ENCODE measurements at regions not wholly inside any gene's neighbourhood (a gene's known extent, or its start where the extent isn't known, plus 50 kb on each side); places are given as distances from the start of the nearest gene placed in this dataset.

- H3K9ac ChIP-seq = no peak overlapping the region
- no peaks in the 10 kb centered on the region for H3K27me3 ChIP-seq (ENCODE audit: insufficient read depth)
- no peaks in the 10 kb centered on the region for H3K36me3 ChIP-seq (replicated peaks in 1 of 2; ENCODE audit: control insufficient read depth in 1 of 2, insufficient read depth in 2 of 2, low read length in 1 of 2)
- ChIA-PET CTCF (no interaction called here), POLR2A (no interaction called here)
- DNase-seq = no peak
- no peaks in the 10 kb centered on the region for H3F3A ChIP-seq (replicated peaks; ENCODE audit: insufficient read depth)
- H4K20me1 ChIP-seq (ENCODE audit: insufficient read depth) = no peaks in the 10 kb centered on the region
- H2AFZ ChIP-seq (ENCODE audit: low read depth) = no peak overlapping the region
- H3K9me2 ChIP-seq = no peaks in the 10 kb centered on the region
- H3K4me3 ChIP-seq (ENCODE audit: low read depth in 2 of 2, low read length in 1 of 2) = no peak overlapping the region
- 27% methylated on average over 2 of the region's 2 CpGs for WGBS (ENCODE audit: low lambda C conversion rate)
- no peaks in the 10 kb centered on the region for H3K9me3 ChIP-seq
- H3K27ac ChIP-seq (ENCODE audit: low read depth in 2 of 2, low read length in 1 of 2) = no peak overlapping the region
- H3K4me2 ChIP-seq = no peak overlapping the region
- H3K79me2 ChIP-seq (ENCODE audit: insufficient read depth) = no peaks in the 10 kb centered on the region
- no peak for TF ChIP-seq TEAD4 (IDR thresholded peaks at IDR 0.05; ENCODE audit: borderline replicate concordance, insufficient read depth)
- no peak for TF ChIP-seq RXRA (IDR thresholded peaks at IDR 0.05; ENCODE audit: borderline replicate concordance, low read depth)
- no peak for TF ChIP-seq MEF2A (IDR thresholded peaks at IDR 0.05; ENCODE audit: borderline replicate concordance, low read depth)
- TF ChIP-seq, protein P1, sequence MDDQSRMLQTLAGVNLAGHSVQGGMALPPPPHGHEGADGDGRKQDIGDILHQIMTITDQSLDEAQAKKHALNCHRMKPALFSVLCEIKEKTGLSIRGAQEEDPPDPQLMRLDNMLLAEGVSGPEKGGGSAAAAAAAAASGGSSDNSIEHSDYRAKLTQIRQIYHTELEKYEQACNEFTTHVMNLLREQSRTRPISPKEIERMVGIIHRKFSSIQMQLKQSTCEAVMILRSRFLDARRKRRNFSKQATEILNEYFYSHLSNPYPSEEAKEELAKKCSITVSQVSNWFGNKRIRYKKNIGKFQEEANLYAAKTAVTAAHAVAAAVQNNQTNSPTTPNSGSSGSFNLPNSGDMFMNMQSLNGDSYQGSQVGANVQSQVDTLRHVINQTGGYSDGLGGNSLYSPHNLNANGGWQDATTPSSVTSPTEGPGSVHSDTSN (IDR thresholded peaks at IDR 0.05) = no peak
- no peak for TF ChIP-seq YY1 (IDR thresholded peaks at IDR 0.05; ENCODE audit: low read depth)
- TF ChIP-seq RFX5 (IDR thresholded peaks at IDR 0.05; ENCODE audit: low read length) = no peak
- TF ChIP-seq JUND (IDR thresholded peaks at IDR 0.05) = no peak
- TF ChIP-seq GABPA (IDR thresholded peaks at IDR 0.05; ENCODE audit: low read depth) = no peak
- no peaks in the 10 kb centered on the region for H3K4me1 ChIP-seq (ENCODE audit: control insufficient read depth in 1 of 2, insufficient read depth in 2 of 2, low read depth in 1 of 2, low read length in 1 of 2)
Observed at GRCh38 chr14:41277450-41277849, 329.2 kb upstream of the LRFN5 start.

DNA sequence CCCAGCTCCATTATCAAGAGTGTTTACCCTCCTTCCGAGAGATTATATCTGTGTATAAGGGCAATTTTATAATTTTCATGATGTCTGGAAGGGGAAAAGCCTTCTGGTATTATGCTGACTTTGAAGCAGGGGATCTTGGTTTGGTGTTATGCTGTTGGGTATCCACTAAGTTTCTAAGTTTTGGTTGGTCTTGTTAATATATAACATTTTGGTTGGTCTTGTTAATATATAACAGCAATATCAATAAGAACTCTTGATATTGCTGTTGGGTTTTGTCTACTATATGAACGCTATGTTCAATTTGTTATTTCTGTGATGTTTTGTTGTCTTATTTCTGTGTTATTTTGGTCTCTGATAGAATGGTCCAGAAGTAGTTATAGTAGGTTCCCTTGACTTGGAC, 349.2 kb upstream of the LRFN5 start:
- no peak overlapping the region for H3K27ac ChIP-seq (ENCODE audit: low read depth in 2 of 2, low read length in 1 of 2)
- no peak for TF ChIP-seq TCF12 (IDR thresholded peaks at IDR 0.05)
- TF ChIP-seq POLR2AphosphoS5 (IDR thresholded peaks at IDR 0.05; ENCODE audit: low read depth, low read length) = no peak
- TF ChIP-seq, protein P2, sequence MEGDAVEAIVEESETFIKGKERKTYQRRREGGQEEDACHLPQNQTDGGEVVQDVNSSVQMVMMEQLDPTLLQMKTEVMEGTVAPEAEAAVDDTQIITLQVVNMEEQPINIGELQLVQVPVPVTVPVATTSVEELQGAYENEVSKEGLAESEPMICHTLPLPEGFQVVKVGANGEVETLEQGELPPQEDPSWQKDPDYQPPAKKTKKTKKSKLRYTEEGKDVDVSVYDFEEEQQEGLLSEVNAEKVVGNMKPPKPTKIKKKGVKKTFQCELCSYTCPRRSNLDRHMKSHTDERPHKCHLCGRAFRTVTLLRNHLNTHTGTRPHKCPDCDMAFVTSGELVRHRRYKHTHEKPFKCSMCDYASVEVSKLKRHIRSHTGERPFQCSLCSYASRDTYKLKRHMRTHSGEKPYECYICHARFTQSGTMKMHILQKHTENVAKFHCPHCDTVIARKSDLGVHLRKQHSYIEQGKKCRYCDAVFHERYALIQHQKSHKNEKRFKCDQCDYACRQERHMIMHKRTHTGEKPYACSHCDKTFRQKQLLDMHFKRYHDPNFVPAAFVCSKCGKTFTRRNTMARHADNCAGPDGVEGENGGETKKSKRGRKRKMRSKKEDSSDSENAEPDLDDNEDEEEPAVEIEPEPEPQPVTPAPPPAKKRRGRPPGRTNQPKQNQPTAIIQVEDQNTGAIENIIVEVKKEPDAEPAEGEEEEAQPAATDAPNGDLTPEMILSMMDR (IDR thresholded peaks at IDR 0.05) = no peak
- no peak for TF ChIP-seq FOXJ3 (CRISPR knock-in tag; IDR thresholded peaks at IDR 0.05)
- no peaks in the 10 kb centered on the region for H3K4me1 ChIP-seq (ENCODE audit: control insufficient read depth in 1 of 2, insufficient read depth in 2 of 2, low read depth in 1 of 2, low read length in 1 of 2)
- no peak overlapping the region for H3K4me2 ChIP-seq
- no peaks in the 10 kb centered on the region for H3K9me2 ChIP-seq
- WGBS (ENCODE audit: low lambda C conversion rate) = 70% methylated on average over 2 of the region's 2 CpGs
- ChIA-PET POLR2A (no interaction called here), CTCF (no interaction called here)
- H3K4me3 ChIP-seq (ENCODE audit: low read depth in 2 of 2, low read length in 1 of 2) = no peak overlapping the region
- DNase-seq = no peak
- no peaks in the 10 kb centered on the region for H3K36me3 ChIP-seq (replicated peaks in 1 of 2; ENCODE audit: control insufficient read depth in 1 of 2, insufficient read depth in 2 of 2, low read length in 1 of 2)
- H3K27me3 ChIP-seq (ENCODE audit: insufficient read depth) = no peaks in the 10 kb centered on the region
- no peaks in the 10 kb centered on the region for H3F3A ChIP-seq (replicated peaks; ENCODE audit: insufficient read depth)
- no peaks in the 10 kb centered on the region for H4K20me1 ChIP-seq (ENCODE audit: insufficient read depth)
- no peak overlapping the region for H3K9ac ChIP-seq
- no peaks in the 10 kb centered on the region for H3K9me3 ChIP-seq
- no peak overlapping the region for H2AFZ ChIP-seq (ENCODE audit: low read depth)
- no peaks in the 10 kb centered on the region for H3K79me2 ChIP-seq (ENCODE audit: insufficient read depth)

GRCh38 chr14:41235466-41235865, 371.2 kb upstream of the LRFN5 start:
- Histone ChIP-seq H3K27ac (ENCODE audit: low read depth in 2 of 2, low read length in 1 of 2) (no peak overlapping the region), H3K9me2 (no peaks in the 10 kb centered on the region), H3F3A (replicated peaks; ENCODE audit: insufficient read depth) (no peaks in the 10 kb centered on the region), H3K79me2 (ENCODE audit: insufficient read depth) (no peaks in the 10 kb centered on the region), H3K27me3 (ENCODE audit: insufficient read depth) (no peaks in the 10 kb centered on the region), H3K4me2 (no peak overlapping the region), H2AFZ (ENCODE audit: low read depth) (no peak overlapping the region), H3K36me3 (replicated peaks in 1 of 2; ENCODE audit: control insufficient read depth in 1 of 2, insufficient read depth in 2 of 2, low read length in 1 of 2) (no peaks in the 10 kb centered on the region), H3K9me3 (no peaks in the 10 kb centered on the region), H3K4me1 (ENCODE audit: control insufficient read depth in 1 of 2, insufficient read depth in 2 of 2, low read depth in 1 of 2, low read length in 1 of 2) (no peaks in the 10 kb centered on the region), H3K9ac (no peak overlapping the region), H3K4me3 (ENCODE audit: low read depth in 2 of 2, low read length in 1 of 2) (no peak overlapping the region), H4K20me1 (ENCODE audit: insufficient read depth) (no peaks in the 10 kb centered on the region)
- ChIA-PET CTCF (no interaction called here), POLR2A (no interaction called here)
- 57% methylated on average over 2 of the region's 5 CpGs for WGBS (ENCODE audit: low lambda C conversion rate)
- TF ChIP-seq, protein P3, sequence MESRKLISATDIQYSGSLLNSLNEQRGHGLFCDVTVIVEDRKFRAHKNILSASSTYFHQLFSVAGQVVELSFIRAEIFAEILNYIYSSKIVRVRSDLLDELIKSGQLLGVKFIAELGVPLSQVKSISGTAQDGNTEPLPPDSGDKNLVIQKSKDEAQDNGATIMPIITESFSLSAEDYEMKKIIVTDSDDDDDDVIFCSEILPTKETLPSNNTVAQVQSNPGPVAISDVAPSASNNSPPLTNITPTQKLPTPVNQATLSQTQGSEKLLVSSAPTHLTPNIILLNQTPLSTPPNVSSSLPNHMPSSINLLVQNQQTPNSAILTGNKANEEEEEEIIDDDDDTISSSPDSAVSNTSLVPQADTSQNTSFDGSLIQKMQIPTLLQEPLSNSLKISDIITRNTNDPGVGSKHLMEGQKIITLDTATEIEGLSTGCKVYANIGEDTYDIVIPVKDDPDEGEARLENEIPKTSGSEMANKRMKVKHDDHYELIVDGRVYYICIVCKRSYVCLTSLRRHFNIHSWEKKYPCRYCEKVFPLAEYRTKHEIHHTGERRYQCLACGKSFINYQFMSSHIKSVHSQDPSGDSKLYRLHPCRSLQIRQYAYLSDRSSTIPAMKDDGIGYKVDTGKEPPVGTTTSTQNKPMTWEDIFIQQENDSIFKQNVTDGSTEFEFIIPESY (IDR thresholded peaks at IDR 0.05; ENCODE audit: borderline replicate concordance, low read depth) = no peak
- no peak for DNase-seq
